ENCODE measurements at regions not wholly inside any gene's neighbourhood (a gene's known extent, or its start where the extent isn't known, plus 50 kb on each side); places are given as distances from the start of the nearest gene placed in this dataset.

GRCh38 chr12:107271523-107271922 lies 178.2 kb upstream of the CRY1 start:
- no peak for DNase-seq (ENCODE audit: low spot score)
- 94% methylated on average over 2 of the region's 2 CpGs for WGBS

GRCh38 chr12:107275530-107275929 lies 182.2 kb upstream of the CRY1 start:
- H3K4me3 ChIP-seq, result no peak overlapping the region
- H3K4me1 ChIP-seq (replicated peaks), result no peaks in the 10 kb centered on the region
- DNase-seq (ENCODE audit: low spot score), result no peak
- H3K36me3 ChIP-seq, result no peaks in the 10 kb centered on the region
- H3K9me3 ChIP-seq, result no peaks in the 10 kb centered on the region
- no peaks in the 10 kb centered on the region for H3K27me3 ChIP-seq (replicated peaks; ENCODE audit: insufficient read depth)
- no peak for TF ChIP-seq POLR2A (IDR thresholded peaks at IDR 0.05)
- no peak for TF ChIP-seq POLR2AphosphoS5 (IDR thresholded peaks at IDR 0.05)
- no peak for TF ChIP-seq CTCF (IDR thresholded peaks at IDR 0.05)
- H3K27ac ChIP-seq, result no peak overlapping the region
- 71% methylated on average over 1 of the region's 1 CpG for WGBS
- intact Hi-C loops (cut with DNase I), result no loop called here

More at GRCh38 chr12:107271523-107271922, 178.2 kb upstream of the CRY1 start:
- no peak overlapping the region for H3K27ac ChIP-seq
- no peaks in the 10 kb centered on the region for H3K4me1 ChIP-seq (replicated peaks)
- no peaks in the 10 kb centered on the region for H3K27me3 ChIP-seq (replicated peaks; ENCODE audit: insufficient read depth)
- intact Hi-C loops (cut with DNase I), result no loop called here
- H3K36me3 ChIP-seq, result no peaks in the 10 kb centered on the region
- no peak overlapping the region for H3K4me3 ChIP-seq
- TF ChIP-seq CTCF (IDR thresholded peaks at IDR 0.05) (no peak), POLR2A (IDR thresholded peaks at IDR 0.05) (no peak)
- no peaks in the 10 kb centered on the region for H3K9me3 ChIP-seq

- TF ChIP-seq CTCF (IDR thresholded peaks at IDR 0.05) (no peak), POLR2AphosphoS5 (IDR thresholded peaks at IDR 0.05) (no peak), POLR2A (IDR thresholded peaks at IDR 0.05) (no peak)
- no peaks in the 10 kb centered on the region for H3K36me3 ChIP-seq
- WGBS, result 75% methylated on average over 1 of the region's 1 CpG
- intact Hi-C loops (cut with DNase I), result no loop called here
- no peak overlapping the region for H3K4me3 ChIP-seq
- H3K9me3 ChIP-seq, result no peaks in the 10 kb centered on the region
- no peaks in the 10 kb centered on the region for H3K27me3 ChIP-seq (replicated peaks; ENCODE audit: insufficient read depth)
- no peak for DNase-seq (ENCODE audit: low spot score)
- no peaks in the 10 kb centered on the region for H3K4me1 ChIP-seq (replicated peaks)
- no peak overlapping the region for H3K27ac ChIP-seq
These were observed 184.5 kb upstream of the CRY1 start for GRCh38 chr12:107277855-107278254.

- Histone ChIP-seq H3K4me1 (replicated peaks) (no peaks in the 10 kb centered on the region), H3K36me3 (no peaks in the 10 kb centered on the region), H3K27ac (no peak overlapping the region), H3K27me3 (replicated peaks; ENCODE audit: insufficient read depth) (no peaks in the 10 kb centered on the region), H3K4me3 (no peak overlapping the region), H3K9me3 (no peaks in the 10 kb centered on the region)
- TF ChIP-seq POLR2A (IDR thresholded peaks at IDR 0.05), result no peak
- no peak for TF ChIP-seq POLR2AphosphoS5 (IDR thresholded peaks at IDR 0.05)
- no peak for TF ChIP-seq CTCF (IDR thresholded peaks at IDR 0.05)
- WGBS, result 100% methylated on average over 1 of the region's 1 CpG
- intact Hi-C loops (cut with DNase I), result no loop called here
- DNase-seq (ENCODE audit: low spot score), result no peak
These were observed 189.3 kb upstream of the CRY1 start for GRCh38 chr12:107282628-107283027.

- no peak for DNase-seq (ENCODE audit: low spot score)
- H3K27me3 ChIP-seq (replicated peaks; ENCODE audit: insufficient read depth), result no peaks in the 10 kb centered on the region
- no peaks in the 10 kb centered on the region for H3K36me3 ChIP-seq
- no peak overlapping the region for H3K27ac ChIP-seq
- H3K9me3 ChIP-seq, result no peaks in the 10 kb centered on the region
- intact Hi-C loops (cut with DNase I), result no loop called here
- H3K4me3 ChIP-seq, result no peak overlapping the region
- WGBS, result 90% methylated on average over 4 of the region's 4 CpGs
- no peaks in the 10 kb centered on the region for H3K4me1 ChIP-seq (replicated peaks)
- TF ChIP-seq POLR2AphosphoS5 (IDR thresholded peaks at IDR 0.05) (no peak), POLR2A (IDR thresholded peaks at IDR 0.05) (no peak), CTCF (IDR thresholded peaks at IDR 0.05) (no peak)
These were observed 190.3 kb upstream of the CRY1 start for GRCh38 chr12:107283652-107284051.
